ENCODE measurements at regions not wholly inside any gene's neighbourhood (a gene's known extent, or its start where the extent isn't known, plus 50 kb on each side); places are given as distances from the start of the nearest gene placed in this dataset.

GRCh38 chr18:72360634-72361033 is 183.5 kb downstream of the CBLN2 start:
- no peak for DNase-seq (ENCODE audit: low read depth, low spot score)

DNA sequence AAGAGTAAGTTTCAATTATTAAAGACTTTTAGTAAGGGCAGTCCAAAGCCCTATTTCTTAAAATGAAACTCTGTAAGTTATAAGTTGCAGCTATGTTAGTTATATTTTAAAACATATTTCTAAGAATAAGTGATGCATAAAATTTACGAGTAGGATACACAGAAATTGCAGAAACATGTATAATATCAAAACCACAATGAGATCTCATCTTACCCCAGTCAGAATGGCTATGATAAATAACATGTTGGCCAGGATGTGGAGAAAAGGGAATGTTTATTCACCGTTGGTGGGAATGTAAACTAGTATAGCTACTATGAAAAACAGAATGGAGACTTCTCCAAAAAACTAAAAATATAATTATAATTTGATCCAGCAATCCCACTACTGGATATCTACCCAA is 201.2 kb downstream of the CBLN2 start:
- DNase-seq (ENCODE audit: low read depth, low spot score): no peak

- no peak for DNase-seq (ENCODE audit: low read depth, low spot score)
Observed at GRCh38 chr18:72339976-72340375, 204.2 kb downstream of the CBLN2 start.

- DNase-seq (ENCODE audit: low read depth, low spot score): no peak
Observed at GRCh38 chr18:72336786-72337185, 207.4 kb downstream of the CBLN2 start.

- no peak for DNase-seq (ENCODE audit: low read depth, low spot score)
Observed at GRCh38 chr18:72329533-72329932, 214.6 kb downstream of the CBLN2 start.

GRCh38 chr18:72325307-72325706 is 218.8 kb downstream of the CBLN2 start:
- DNase-seq (ENCODE audit: low read depth, low spot score): no peak

DNA sequence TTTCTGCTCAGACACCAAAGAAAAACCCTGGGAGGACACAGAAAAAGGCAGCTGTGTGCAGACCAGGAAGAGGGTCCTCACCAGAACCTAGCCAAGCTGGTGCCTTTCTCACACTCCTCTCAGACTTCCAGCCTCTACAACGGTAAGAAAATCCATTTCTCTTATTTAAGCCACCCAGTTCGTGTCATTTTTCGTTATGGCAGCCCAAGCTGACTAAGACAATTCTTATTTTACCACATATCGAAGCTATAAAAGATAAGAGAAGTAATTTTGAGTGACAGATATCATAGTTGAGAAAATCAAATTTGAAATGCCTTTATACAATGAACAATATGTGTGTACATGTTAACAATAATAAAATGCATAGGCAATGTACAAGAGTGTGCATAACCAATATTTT is 219.5 kb downstream of the CBLN2 start:
- no peak for DNase-seq (ENCODE audit: low read depth, low spot score)

GRCh38 chr18:72316497-72316896 is 227.6 kb downstream of the CBLN2 start:
- no peak for DNase-seq (ENCODE audit: low read depth, low spot score)

DNA sequence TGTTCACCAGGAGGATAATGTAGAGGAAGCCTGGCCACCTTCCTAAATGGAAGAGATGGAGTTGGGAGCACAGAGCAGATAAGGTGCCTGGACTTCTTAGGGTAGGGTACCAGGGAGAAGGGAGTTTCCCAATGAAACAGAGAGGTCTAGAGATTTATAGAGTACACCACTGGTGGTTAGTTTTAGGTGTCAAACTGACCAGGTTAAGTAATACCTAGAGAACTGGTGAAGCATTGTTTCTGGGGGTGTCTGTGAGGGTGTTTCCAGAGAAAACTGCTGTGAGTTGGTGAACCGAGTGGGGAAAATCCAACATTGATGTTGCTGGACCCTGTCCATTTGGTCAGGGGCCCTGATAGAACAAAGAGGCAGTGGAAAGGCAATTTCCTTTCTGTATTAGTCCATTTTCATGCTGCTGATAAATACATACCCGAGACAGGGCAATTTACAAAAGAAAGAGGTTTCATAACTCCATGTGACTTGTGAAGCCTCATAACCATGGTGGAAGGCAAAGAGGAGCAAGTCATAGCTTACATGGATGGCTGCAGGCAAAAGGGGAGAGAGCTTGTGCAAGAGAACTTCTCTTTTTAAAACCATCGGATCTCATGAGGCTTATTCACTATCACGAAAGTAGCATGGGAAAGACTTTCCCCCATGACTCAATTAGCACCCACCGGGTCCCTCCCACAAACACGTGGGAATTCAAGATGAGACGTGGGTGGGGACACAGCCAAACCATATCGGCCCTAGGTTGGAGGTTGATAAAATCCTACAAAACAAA is 260.8 kb downstream of the CBLN2 start:
- no peak for DNase-seq (ENCODE audit: low read depth, low spot score)

- no peak for DNase-seq (ENCODE audit: low read depth, low spot score)
Observed at GRCh38 chr18:72273025-72273424, 271.1 kb downstream of the CBLN2 start.

GRCh38 chr18:72261590-72261989 is 282.6 kb downstream of the CBLN2 start:
- DNase-seq (ENCODE audit: low read depth, low spot score): no peak

DNA sequence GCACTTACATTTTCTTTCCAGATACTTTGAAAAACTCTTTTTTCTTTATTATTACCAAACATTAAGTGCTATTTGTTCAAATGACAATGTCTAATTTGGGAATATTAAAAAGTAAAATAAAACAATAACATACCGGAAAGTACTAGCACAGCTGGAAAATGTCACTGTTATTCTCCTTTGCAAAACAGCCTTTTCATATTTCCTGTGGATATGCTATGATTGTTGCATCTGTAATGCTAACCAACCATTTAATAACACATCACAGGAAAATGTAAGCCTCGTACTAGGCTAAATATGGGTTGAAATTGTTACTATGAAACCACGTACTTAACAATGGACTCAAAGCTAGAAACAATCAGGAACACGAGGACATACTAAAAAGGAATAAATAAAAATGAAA is 298.1 kb downstream of the CBLN2 start:
- no peak for DNase-seq (ENCODE audit: low read depth, low spot score)

GRCh38 chr18:72235422-72235821 is 308.7 kb downstream of the CBLN2 start:
- DNase-seq (ENCODE audit: low read depth, low spot score): no peak

DNA sequence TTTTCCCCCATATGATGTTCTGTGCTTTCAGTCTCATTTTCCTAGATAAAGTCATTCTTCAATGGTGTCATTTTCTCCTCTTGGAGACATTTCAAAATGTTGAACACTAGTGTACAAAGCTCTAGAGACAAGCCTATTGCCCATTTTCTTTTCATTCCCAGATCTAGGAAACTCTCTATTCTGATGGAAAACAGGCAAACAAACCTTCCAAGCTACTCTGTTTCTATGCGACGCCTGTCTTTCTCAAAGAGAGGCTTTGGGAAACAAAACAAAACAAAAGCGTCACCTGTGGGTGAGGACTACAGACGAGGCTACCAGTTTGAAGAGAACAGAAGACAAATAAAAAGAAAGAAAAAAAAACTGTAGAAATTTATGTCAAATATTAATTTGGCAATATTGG is 311.0 kb downstream of the CBLN2 start:
- DNase-seq (ENCODE audit: low read depth, low spot score): no peak

DNA sequence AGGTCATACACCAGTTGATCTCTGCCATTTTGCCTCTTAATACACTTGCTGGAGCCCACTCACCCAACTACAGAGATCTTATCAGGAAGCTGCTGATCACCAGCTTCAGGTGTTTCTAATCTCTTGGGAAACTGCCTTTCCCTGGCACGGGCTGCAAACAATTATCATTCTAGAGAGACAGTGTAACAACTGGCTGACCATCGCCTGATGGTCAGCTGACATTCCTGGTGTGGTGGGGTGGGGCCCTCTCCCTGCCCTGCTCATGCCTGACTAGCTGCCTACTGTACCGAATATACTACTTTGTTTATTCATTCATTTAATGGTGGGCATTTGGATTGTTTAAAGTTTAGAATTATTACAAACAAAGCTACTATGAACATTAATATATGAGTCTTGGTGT is 311.5 kb downstream of the CBLN2 start:
- no peak for DNase-seq (ENCODE audit: low read depth, low spot score)

DNA sequence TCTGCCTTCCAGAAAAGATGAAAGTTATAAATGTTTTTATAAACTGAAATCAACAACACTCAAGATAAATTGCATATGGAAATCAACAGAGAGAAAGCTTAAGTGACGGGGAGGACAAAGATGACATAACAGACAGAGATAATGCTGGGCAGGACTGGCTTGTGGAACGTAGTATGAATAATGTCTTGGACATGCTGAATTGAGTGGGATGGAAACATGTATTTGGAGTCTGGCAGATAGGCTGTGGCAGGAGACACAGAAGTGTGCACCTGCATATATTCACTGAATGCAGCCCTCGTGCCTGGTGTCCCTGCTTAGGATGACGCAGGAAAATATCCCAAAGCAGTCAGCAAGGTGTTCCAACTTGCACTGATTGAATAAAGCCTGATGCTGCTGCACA is 318.2 kb downstream of the CBLN2 start:
- DNase-seq (ENCODE audit: low read depth, low spot score): no peak

DNA sequence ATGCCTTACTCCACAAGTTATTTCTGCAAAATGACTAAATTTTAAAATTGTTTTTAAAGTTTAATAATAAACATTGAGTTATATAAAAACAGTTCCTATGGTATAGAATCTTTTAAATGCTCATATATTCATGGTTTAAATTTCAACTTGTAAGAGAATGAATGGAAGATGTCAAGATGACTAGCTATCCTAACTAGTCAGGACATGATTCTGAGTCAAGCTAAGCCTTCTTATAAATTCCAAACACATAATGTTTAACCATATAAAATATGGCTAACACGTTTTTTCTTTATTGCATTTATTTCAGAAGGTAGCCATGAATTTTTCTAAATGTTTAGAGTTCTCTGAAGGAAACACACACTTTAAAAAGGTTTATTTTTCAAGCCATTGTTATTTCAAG is 320.4 kb downstream of the CBLN2 start:
- DNase-seq (ENCODE audit: low read depth, low spot score): no peak

DNA sequence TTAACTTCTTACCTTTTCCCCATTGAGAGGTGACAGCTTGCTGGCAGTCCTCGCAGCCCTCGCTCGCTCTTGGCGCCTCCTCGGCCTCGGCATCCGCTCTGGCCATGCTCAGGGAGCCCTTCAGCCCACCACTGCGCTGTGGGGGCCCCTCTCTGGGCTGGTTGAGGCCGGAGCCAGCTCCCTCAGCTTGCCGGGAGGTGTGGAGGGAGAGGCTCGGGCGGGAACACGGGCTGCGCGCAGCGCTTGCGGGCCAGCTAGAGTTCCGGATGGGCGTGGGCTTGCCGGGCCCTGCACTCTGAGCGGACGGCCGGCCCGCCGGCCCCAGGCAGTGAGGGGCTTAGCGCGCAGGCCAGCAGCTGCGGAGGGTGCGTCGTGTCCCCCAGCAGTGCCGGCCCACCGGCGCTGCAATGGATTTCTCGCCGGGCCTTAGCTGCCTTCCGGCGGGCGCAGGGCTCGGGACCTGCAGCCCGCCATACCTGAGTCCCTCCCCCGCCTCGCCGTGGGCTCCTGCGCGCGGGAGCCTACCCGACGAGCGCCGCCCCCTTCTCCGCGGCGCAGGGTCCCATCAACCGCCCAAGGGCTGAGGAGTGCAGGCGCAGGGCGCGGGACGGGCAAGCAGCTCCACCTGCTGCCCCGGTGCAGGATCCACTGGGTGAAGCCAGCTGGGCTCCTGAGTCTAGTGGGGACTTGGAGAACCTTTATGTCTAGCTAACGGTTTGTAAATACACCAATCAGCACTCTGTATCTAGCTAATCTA is 335.0 kb downstream of the CBLN2 start:
- DNase-seq (ENCODE audit: low read depth, low spot score): no peak

- no peak for DNase-seq (ENCODE audit: low read depth, low spot score)
Observed at GRCh38 chr18:72207280-72207679, 336.9 kb downstream of the CBLN2 start.

DNA sequence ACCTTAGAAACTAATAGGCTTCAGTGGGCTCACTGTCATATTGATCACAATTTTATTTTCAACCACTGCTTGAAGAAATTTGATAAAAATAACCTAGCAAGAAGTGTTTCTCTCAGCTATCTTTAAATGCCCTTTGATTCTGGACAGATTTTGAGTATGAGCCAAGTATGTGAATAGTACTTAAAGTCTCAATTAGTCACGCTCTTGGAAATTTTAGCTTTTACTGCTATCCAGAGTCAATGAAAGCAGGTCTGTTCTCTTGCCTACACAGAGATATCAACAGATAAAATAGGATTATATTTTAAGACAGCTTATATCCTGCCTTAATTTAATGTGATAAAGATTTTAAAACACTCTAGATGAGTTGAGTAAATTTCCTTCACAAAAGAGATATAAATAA is 337.3 kb downstream of the CBLN2 start:
- DNase-seq (ENCODE audit: low read depth, low spot score): no peak

GRCh38 chr18:72201032-72201431 is 343.1 kb downstream of the CBLN2 start:
- no peak for DNase-seq (ENCODE audit: low read depth, low spot score)

GRCh38 chr18:72197591-72197990 is 346.6 kb downstream of the CBLN2 start:
- no peak for DNase-seq (ENCODE audit: low read depth, low spot score)

DNA sequence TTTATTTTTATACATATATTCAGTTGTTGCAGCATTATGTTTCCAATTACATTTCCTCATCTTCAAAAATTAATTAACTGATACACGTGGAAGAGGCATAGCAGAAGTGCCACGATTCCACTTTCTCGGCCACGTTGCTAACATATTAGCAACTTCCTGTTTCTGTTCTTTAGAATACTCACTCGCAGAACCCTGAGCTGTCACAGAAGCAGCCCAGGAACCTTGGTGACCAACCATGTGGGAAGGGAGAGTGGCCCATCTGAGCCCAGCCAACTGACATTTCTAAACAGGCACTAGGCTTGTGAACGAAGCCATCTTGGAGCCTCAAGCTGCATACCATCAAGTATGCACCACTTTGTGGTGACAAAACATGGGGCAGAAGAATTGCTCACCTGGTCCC is 350.1 kb downstream of the CBLN2 start:
- DNase-seq (ENCODE audit: low read depth, low spot score): no peak
